ENCODE measurements at regions not wholly inside any gene's neighbourhood (a gene's known extent, or its start where the extent isn't known, plus 50 kb on each side); places are given as distances from the start of the nearest gene placed in this dataset.

GRCh38 chr2:18124116-18124835 lies 245.8 kb downstream of the KCNS3 start:
- no peak for TF ChIP-seq POLR2A (IDR thresholded peaks at IDR 0.05)
- no peak for TF ChIP-seq CTCF (IDR thresholded peaks at IDR 0.05)
- TF ChIP-seq POLR2AphosphoS5 (IDR thresholded peaks at IDR 0.05) = no peak

All from breast epithelium (tissue), 3 donors.